Ascending aorta (tissue), 2 donors: ENCODE measurements at regions not wholly inside any gene's neighbourhood (a gene's known extent, or its start where the extent isn't known, plus 50 kb on each side); places are given as distances from the start of the nearest gene placed in this dataset.
A peak's percentile ranks its signal among the peaks of the same experiment; 100 is the strongest.

Experiments used
- DNase-seq, 2 donors: peaks; one replicate each; pipeline ENCODE4 v3.0.0-alpha.2; 2019; ENCODE audit warnings: low spot score in 2 of 2
- H3K27ac ChIP-seq, 2 donors: fragments of 200-600 bp; sonication (generic); one replicate each; pipeline ENCODE4 v1.5.1; 2016 to 2017; ENCODE audit warnings: mild to moderate bottlenecking in 1 of 2
- H3K27me3 ChIP-seq: fragments of 200-600 bp; sonication (generic); one replicate; pipeline ENCODE4 v1.5.1; 2017
- H3K36me3 ChIP-seq, 2 donors: fragments of 200-600 bp; sonication (generic); one replicate each; pipeline ENCODE4 v1.5.1; 2016
- H3K4me1 ChIP-seq, 2 donors: fragments of 200-600 bp; sonication (generic); one replicate each; pipeline ENCODE4 v1.5.1; 2016 to 2017; ENCODE audit warnings: mild to moderate bottlenecking in 1 of 2
- H3K4me3 ChIP-seq, 2 donors: fragments of 200-600 bp; sonication (generic); one replicate each; pipeline ENCODE4 v1.5.1; 2016 to 2017; ENCODE audit warnings: mild to moderate bottlenecking in 1 of 2
- H3K9me3 ChIP-seq, 2 donors: fragments of 200-600 bp; sonication (generic); one replicate each; pipeline ENCODE4 v1.5.1; 2016
- CTCF ChIP-seq, 3 experiments: fragments of 200-600 bp in 2 of 3; fragments of 450-650 bp in 1 of 3; sonication (generic) in 2 of 3; IDR thresholded peaks; one replicate each; pipeline ENCODE4 v1.5.1; 2016 to 2019; ENCODE audit warnings: antibody characterized with exemption in 3 of 3, mild to moderate bottlenecking in 1 of 3, moderate library complexity in 1 of 3
- intact Hi-C: fragments of 100-400 bp; cut with DNase I; formaldehyde crosslinking; loops from one replicate; pipeline ENCODE4 v1.15.1; 2023

DNA sequence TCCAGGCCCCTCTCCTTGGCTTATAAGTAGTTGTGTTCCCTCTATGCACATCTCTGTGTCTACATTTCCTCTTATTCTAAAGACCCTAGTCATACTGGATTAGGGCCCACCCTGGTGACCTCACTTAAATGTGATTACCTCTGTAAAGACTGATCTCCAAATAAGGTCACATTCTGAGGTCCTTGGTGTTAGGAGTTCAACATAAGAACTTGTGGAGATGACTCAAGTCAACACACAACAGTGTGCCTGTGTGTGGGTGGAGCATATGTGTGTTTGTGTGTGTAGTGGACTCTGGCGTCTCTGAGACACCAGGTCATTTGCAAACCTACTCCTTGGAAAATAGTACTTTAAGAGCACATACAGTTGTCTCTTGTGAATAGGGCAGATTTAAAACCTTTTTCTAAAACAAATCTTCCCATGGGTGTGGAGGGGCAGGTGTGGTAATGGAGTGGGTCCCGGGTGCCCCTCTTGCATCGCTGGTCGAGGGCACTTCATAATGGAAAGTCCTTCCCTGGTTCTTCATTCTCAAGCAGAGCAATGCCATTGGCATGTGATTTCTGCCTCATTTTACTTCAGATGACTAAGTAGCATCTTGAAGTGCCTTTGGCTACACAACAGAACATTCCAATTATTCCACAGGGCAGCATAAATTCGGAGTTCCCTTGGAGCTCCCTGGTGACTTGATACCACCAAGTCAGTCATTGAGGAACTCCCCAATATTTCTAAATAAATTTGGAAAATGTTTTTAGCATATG is 84.4 kb downstream of the C9orf152 start:
- peak overlapping the region; percentile 91 to 92 for H3K27ac ChIP-seq
- DNase-seq = no peak
- TF ChIP-seq CTCF (IDR thresholded peaks at IDR 0.05) = no peak
- H3K4me1 ChIP-seq = peaks cover 14 to 48% of the 10 kb centered on the region in 2 donors
- no peaks in the 10 kb centered on the region for H3K27me3 ChIP-seq
- no peak overlapping the region for H3K4me3 ChIP-seq
- intact Hi-C loops = loop anchor here (10.0 kb wide), 1 partner anchor 419 kb away; no protein-coding TSS in a partner anchor
- no peaks in the 10 kb centered on the region for H3K36me3 ChIP-seq
- no peaks in the 10 kb centered on the region for H3K9me3 ChIP-seq

- Histone ChIP-seq H3K9me3 (no peaks in the 10 kb centered on the region), H3K27me3 (no peaks in the 10 kb centered on the region), H3K4me3 (no peak overlapping the region), H3K36me3 (no peaks in the 10 kb centered on the region), H3K4me1 (peaks cover 19 to 57% of the 10 kb centered on the region in 2 donors), H3K27ac (peak overlapping the region; percentile 91 to 92)
- TF ChIP-seq CTCF (IDR thresholded peaks at IDR 0.05) = no peak
- intact Hi-C loops = loop anchor here (10.0 kb wide), 1 partner anchor 420 kb away; no protein-coding TSS in a partner anchor
- DNase-seq = no peak
Observed at GRCh38 chr9:110124439-110124838, 83.5 kb downstream of the C9orf152 start.

GRCh38 chr9:110125207-110125751 is 82.7 kb downstream of the C9orf152 start:
- Histone ChIP-seq H3K9me3 (no peaks in the 10 kb centered on the region), H3K27ac (peak overlapping the region; percentile 91 to 92), H3K36me3 (no peaks in the 10 kb centered on the region), H3K4me3 (peak overlapping the region in 1 of 2 donors; percentile 63), H3K27me3 (no peaks in the 10 kb centered on the region), H3K4me1 (peaks cover 23 to 59% of the 10 kb centered on the region in 2 donors)
- DNase-seq = peak; percentile 76 to 97
- intact Hi-C loops = loop anchor here (5.0 to 10.0 kb wide), 2 partner anchors 308 to 420 kb away; no protein-coding TSS in a partner anchor
- TF ChIP-seq CTCF (IDR thresholded peaks at IDR 0.05) = no peak

DNA sequence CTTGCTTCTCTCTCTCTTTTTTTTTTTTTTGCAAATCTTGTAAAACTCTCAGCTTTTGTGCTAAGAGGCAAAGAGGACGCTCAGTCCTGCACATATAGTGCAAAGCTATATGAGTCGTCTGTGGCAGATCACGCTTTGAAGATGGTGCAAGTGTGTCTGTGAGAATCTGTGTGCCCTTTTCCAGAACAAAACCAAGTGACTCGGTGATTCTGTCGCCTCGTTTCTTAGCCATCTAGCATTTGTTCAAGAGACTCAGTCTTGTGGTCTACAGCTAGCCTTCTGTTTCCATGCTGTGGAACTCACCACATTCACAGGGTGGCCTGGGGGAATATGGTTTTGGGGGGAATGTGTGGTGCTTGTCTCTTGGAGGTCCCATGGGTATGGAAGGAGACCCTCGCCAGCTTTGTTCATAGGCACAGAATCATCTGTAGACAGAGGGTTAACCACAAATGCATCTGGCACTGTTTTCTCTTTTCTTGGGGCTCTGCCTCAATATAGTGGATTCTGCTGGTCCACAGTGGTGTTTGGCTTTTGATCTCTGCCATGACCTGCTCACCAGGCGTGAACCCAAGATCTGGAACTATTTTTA is 82.1 kb downstream of the C9orf152 start:
- Histone ChIP-seq H3K4me3 (peak overlapping the region; percentile 46 to 63), H3K27ac (peak overlapping the region; percentile 91 to 92), H3K36me3 (no peaks in the 10 kb centered on the region), H3K9me3 (no peaks in the 10 kb centered on the region), H3K27me3 (no peaks in the 10 kb centered on the region), H3K4me1 (peaks cover 24 to 62% of the 10 kb centered on the region in 2 donors)
- no peak for DNase-seq
- intact Hi-C loops = loop anchor here (1.0 to 10.0 kb wide), 3 partner anchors 15 to 421 kb away; no protein-coding TSS in a partner anchor
- no peak for TF ChIP-seq CTCF (IDR thresholded peaks at IDR 0.05)

- H3K4me1 ChIP-seq = peaks cover 24 to 66% of the 10 kb centered on the region in 2 donors
- intact Hi-C loops = loop anchor here (1.0 to 10.0 kb wide), 3 partner anchors 15 to 422 kb away; no protein-coding TSS in a partner anchor
Observed at GRCh38 chr9:110126499-110126941, 81.4 kb downstream of the C9orf152 start.

More at GRCh38 chr9:110126499-110126941, 81.4 kb downstream of the C9orf152 start:
- no peaks in the 10 kb centered on the region for H3K27me3 ChIP-seq
- H3K36me3 ChIP-seq = no peaks in the 10 kb centered on the region
- TF ChIP-seq CTCF (IDR thresholded peaks at IDR 0.05) = no peak
- H3K4me3 ChIP-seq = peak overlapping the region; percentile 46 to 63
- H3K27ac ChIP-seq = peak overlapping the region; percentile 91 to 92
- H3K9me3 ChIP-seq = no peaks in the 10 kb centered on the region
- DNase-seq = no peak
